NT2/D1 (cell line): ENCODE measurements at regions not wholly inside any gene's neighbourhood (a gene's known extent, or its start where the extent isn't known, plus 50 kb on each side); places are given as distances from the start of the nearest gene placed in this dataset.

Experiments used
- DNase-seq: peaks from one replicate; pipeline ENCODE4 v3.0.0-alpha.2; 2011; ENCODE audit warnings: low read depth, low spot score
- H3K27me3 ChIP-seq: 2 replicates; pipeline ENCODE4 v1.6.0; 2011; ENCODE audit warnings: mild to moderate bottlenecking; ENCODE audit not compliant: insufficient read length, insufficient read depth
- H3K36me3 ChIP-seq: 2 replicates; pipeline ENCODE4 v1.6.1; 2011; ENCODE audit warnings: mild to moderate bottlenecking, low read length, mixed read lengths; ENCODE audit not compliant: insufficient read depth, insufficient read length
- H3K4me1 ChIP-seq: 2 replicates; pipeline ENCODE4 v1.5.1; 2011; ENCODE audit not compliant: insufficient read depth, insufficient read length
- H3K4me3 ChIP-seq: 2 replicates; pipeline ENCODE4 v1.5.1; 2011; ENCODE audit warnings: low read depth; ENCODE audit not compliant: insufficient read length
- H3K9ac ChIP-seq: 2 replicates; pipeline ENCODE4 v1.6.0; 2011; ENCODE audit warnings: low read depth; ENCODE audit not compliant: insufficient read length
- H3K9me3 ChIP-seq: 2 replicates; pipeline ENCODE4 v1.5.1; 2011; ENCODE audit warnings: mild to moderate bottlenecking, low read length; ENCODE audit not compliant: insufficient read depth
- SUZ12 ChIP-seq: IDR thresholded peaks from 2 replicates; pipeline ENCODE4 v1.6.1; 2011; ENCODE audit not compliant: insufficient read length, insufficient read depth; ENCODE audit errors: extremely low read depth
- YY1 ChIP-seq: IDR thresholded peaks from 2 replicates; pipeline ENCODE4 v1.6.1; 2011; ENCODE audit not compliant: insufficient read length, insufficient read depth
- ZNF274 ChIP-seq: IDR thresholded peaks from 2 replicates; pipeline ENCODE4 v1.6.1; 2011; ENCODE audit warnings: mild to moderate bottlenecking, low read depth, low read length

DNA sequence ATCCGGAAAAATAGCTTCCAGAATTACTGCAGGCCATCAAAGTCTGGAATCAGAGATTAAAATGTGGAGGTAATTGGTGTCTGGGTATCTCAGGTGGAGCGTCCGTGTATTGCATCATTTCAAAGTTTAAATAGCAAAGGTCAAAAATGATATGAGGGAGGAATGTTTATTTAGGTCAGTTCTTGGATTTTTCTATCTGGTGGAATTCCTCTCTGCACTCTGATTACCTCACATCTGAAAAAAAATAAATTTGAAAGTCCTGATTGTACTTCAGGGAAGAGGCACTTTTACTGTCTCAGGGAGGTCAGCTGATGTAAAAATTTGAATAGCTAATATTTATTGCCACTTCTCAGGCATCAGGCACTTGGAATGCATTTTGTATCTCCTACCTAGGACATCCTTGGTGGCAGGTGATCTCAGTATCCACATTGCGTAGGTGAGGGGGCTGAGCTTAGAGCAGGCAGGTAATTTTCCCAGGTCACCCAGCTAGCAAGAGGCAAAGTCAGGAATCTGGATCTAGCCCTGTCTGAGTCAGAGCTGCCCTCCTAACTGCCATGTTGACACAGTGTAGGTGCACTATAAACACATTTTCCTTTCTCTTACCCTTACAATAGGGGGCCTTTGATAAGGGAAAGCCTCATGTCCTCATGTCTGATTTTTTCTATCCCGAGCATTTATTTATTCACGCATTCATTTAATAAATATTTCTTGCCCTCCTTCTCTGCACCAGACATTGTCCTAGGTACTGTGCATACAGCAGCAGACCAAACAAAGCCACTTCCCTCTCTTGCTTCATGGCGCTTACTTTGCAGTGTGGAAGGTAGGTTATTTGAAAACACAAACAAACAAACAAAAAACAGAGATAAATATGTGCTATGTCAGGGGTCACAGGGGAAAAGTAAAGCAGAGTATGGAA is 454.3 kb downstream of the HAPSTR1 start:
- Histone ChIP-seq H3K36me3 (no peaks in the 10 kb centered on the region), H3K9me3 (no peaks in the 10 kb centered on the region), H3K4me3 (no peak overlapping the region), H3K9ac (no peak overlapping the region), H3K27me3 (no peaks in the 10 kb centered on the region), H3K4me1 (no peaks in the 10 kb centered on the region)
- TF ChIP-seq SUZ12, result no peak
- TF ChIP-seq ZNF274, result no peak
- TF ChIP-seq YY1, result no peak
- no peak for DNase-seq

DNA sequence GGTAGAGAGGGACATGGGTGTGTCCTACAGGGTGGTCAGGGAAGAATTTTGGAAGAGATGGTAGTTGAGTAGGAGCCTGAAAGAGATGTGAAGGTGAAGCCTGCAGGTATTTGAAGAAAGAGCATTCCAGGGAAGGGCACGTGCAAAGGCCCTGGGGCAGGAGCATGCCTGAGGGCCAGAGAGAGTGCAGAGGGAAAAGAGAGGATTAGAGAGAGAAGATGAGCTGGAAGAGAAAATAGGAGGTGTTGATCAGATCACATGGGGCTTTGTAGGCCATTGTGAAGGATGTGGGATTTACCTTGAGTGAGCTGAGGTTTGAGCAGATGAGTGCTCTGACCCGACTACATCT is 455.0 kb downstream of the HAPSTR1 start:
- no peak for DNase-seq
- Histone ChIP-seq H3K4me3 (no peak overlapping the region), H3K27me3 (no peaks in the 10 kb centered on the region), H3K4me1 (no peaks in the 10 kb centered on the region), H3K9ac (no peak overlapping the region), H3K36me3 (no peaks in the 10 kb centered on the region), H3K9me3 (no peaks in the 10 kb centered on the region; the same call in 1 of the 2 replicates)
- TF ChIP-seq YY1 (no peak), SUZ12 (no peak)

GRCh38 chr16:9549487-9549886 is 458.0 kb downstream of the HAPSTR1 start:
- no peak overlapping the region for H3K9ac ChIP-seq
- TF ChIP-seq YY1 (no peak), ZNF274 (no peak), SUZ12 (no peak)

GRCh38 chr16:9555051-9555450 is 463.6 kb downstream of the HAPSTR1 start:
- Histone ChIP-seq H3K9me3 (peaks cover 6% of the 10 kb centered on the region; the same call in 1 of the 2 replicates), H3K27me3 (no peaks in the 10 kb centered on the region), H3K4me3 (no peak overlapping the region), H3K4me1 (no peaks in the 10 kb centered on the region), H3K36me3 (no peaks in the 10 kb centered on the region), H3K9ac (no peak overlapping the region)
- TF ChIP-seq YY1 (no peak), ZNF274 (no peak), SUZ12 (no peak)
- no peak for DNase-seq

More at GRCh38 chr16:9549487-9549886, 458.0 kb downstream of the HAPSTR1 start:
- Histone ChIP-seq H3K36me3 (no peaks in the 10 kb centered on the region), H3K9me3 (no peaks in the 10 kb centered on the region; the same call in 1 of the 2 replicates), H3K4me3 (no peak overlapping the region), H3K27me3 (no peaks in the 10 kb centered on the region), H3K4me1 (no peaks in the 10 kb centered on the region)
- no peak for DNase-seq

GRCh38 chr16:9556949-9557665 is 465.7 kb downstream of the HAPSTR1 start:
- Histone ChIP-seq H3K9ac (no peak overlapping the region), H3K27me3 (no peaks in the 10 kb centered on the region), H3K36me3 (no peaks in the 10 kb centered on the region), H3K4me1 (no peaks in the 10 kb centered on the region), H3K4me3 (no peak overlapping the region), H3K9me3 (peaks cover 6% of the 10 kb centered on the region; the same call in 1 of the 2 replicates)
- no peak for DNase-seq
- TF ChIP-seq YY1 (no peak), SUZ12 (no peak), ZNF274 (no peak)

GRCh38 chr16:9557713-9558112 is 466.3 kb downstream of the HAPSTR1 start:
- H3K4me3 ChIP-seq, result no peak overlapping the region
- peaks cover 6% of the 10 kb centered on the region; the same call in 1 of the 2 replicates for H3K9me3 ChIP-seq
- no peaks in the 10 kb centered on the region for H3K4me1 ChIP-seq
- DNase-seq, result no peak
- no peak for TF ChIP-seq SUZ12
- TF ChIP-seq ZNF274, result no peak
- no peak for TF ChIP-seq YY1
- H3K27me3 ChIP-seq, result no peaks in the 10 kb centered on the region
- no peak overlapping the region for H3K9ac ChIP-seq
- no peaks in the 10 kb centered on the region for H3K36me3 ChIP-seq

DNA sequence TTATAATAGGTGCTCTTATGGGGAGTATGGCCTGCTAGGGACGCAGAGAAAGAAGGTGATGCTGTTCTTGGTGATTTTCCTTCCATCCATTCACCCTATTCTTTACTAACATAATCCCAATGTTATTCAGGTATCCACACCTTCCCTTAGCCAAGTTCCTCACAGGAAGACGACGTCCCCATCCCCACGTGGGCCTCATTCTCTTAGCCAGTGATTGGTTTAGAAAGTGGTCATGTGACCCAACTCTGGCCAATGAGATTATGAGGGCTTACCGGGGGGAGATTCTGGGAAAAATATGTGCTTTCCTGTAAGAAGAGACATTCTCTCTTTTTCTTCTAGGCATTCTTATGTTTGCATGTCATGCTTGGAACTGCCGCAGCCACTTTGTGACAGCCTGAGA is 474.7 kb downstream of the HAPSTR1 start:
- H3K9ac ChIP-seq, result no peak overlapping the region
- no peak for TF ChIP-seq ZNF274
- no peak for TF ChIP-seq YY1
- TF ChIP-seq SUZ12, result no peak
- H3K27me3 ChIP-seq, result no peaks in the 10 kb centered on the region
- H3K4me3 ChIP-seq, result no peak overlapping the region
- no peaks in the 10 kb centered on the region for H3K4me1 ChIP-seq
- H3K9me3 ChIP-seq, result peaks cover 10% of the 10 kb centered on the region; the same call in 1 of the 2 replicates
- H3K36me3 ChIP-seq, result no peaks in the 10 kb centered on the region
- no peak for DNase-seq
